H1 (cell line): ENCODE measurements at regions not wholly inside any gene's neighbourhood (a gene's known extent, or its start where the extent isn't known, plus 50 kb on each side); places are given as distances from the start of the nearest gene placed in this dataset.

Experiments used
- CHD7 ChIP-seq: fragments of 300-600 bp; sonication (generic); IDR thresholded peaks from 2 replicates; pipeline ENCODE4 v1.7.1; 2012; ENCODE audit warnings: low read length, moderate library complexity, mild to moderate bottlenecking, inconsistent platforms; ENCODE audit not compliant: insufficient replicate concordance
- CTBP2 ChIP-seq: IDR thresholded peaks from 2 replicates; pipeline ENCODE4 v1.7.0; 2011; ENCODE audit warnings: borderline replicate concordance, mild to moderate bottlenecking, moderate library complexity, mixed read lengths, low read length; ENCODE audit not compliant: insufficient read depth, insufficient read length
- CTCF ChIP-seq, 3 experiments: IDR thresholded peaks; 1 replicate in 2 of 3; 2 replicates in 1 of 3; pipeline versions ENCODE4 v1.5.1 to v1.6.1; 2011; ENCODE audit warnings: low read length in 3 of 3, mild to moderate bottlenecking in 3 of 3, inconsistent platforms in 2 of 3, low read depth in 1 of 3, moderate library complexity in 1 of 3; ENCODE audit not compliant: insufficient read depth in 1 of 3; ENCODE audit errors: control extremely low read depth in 1 of 3
- MAX ChIP-seq: IDR thresholded peaks from 2 replicates; pipeline ENCODE4 v1.6.1; 2012; ENCODE audit warnings: inconsistent platforms

GRCh38 chr11:128179039-128179438 is 408.3 kb downstream of the ETS1 start (continued):
- TF ChIP-seq CTBP2 (no peak), CTCF (IDR thresholded peaks at IDR 0.05; ENCODE audit: control extremely low read depth in 1 of 3, insufficient read depth in 1 of 3, low read depth in 1 of 3, low read length in 3 of 3) (no peak), MAX (no peak), CHD7 (no peak)
